WTC11 (cell line): ENCODE measurements at regions not wholly inside any gene's neighbourhood (a gene's known extent, or its start where the extent isn't known, plus 50 kb on each side); places are given as distances from the start of the nearest gene placed in this dataset.

ENCODE experiments used
- CREB1 ChIP-seq: sonication (generic); formaldehyde crosslinking; IDR thresholded peaks from 2 replicates; pipeline ENCODE4 v1.8.0; 2023; ENCODE audit warnings: mild to moderate bottlenecking, missing genetic modification reagents
- FOXP1 ChIP-seq: sonication (generic); formaldehyde crosslinking; IDR thresholded peaks from 2 replicates; pipeline ENCODE4 v1.8.0; 2022; ENCODE audit warnings: missing genetic modification reagents, mild to moderate bottlenecking, moderate library complexity, borderline replicate concordance
- MXD4 ChIP-seq: fragments of 250-450 bp; sonication (Bioruptor Pico); IDR thresholded peaks from 2 replicates; pipeline ENCODE4 v1.8.0; 2021; ENCODE audit warnings: mild to moderate bottlenecking, moderate library complexity, borderline replicate concordance
- NR3C1 ChIP-seq: sonication (generic); formaldehyde crosslinking; conservative IDR thresholded peaks from 2 replicates; pipeline ENCODE4 v1.8.1; 2023; ENCODE audit warnings: low read depth, mild to moderate bottlenecking, missing genetic modification reagents
- ZNF232 ChIP-seq: sonication (generic); formaldehyde crosslinking; IDR thresholded peaks from 2 replicates; pipeline ENCODE4 v1.8.0; 2022; ENCODE audit warnings: mild to moderate bottlenecking, missing genetic modification reagents
- TF ChIP-seq, protein P1 (sequence below): fragments of 200-600 bp; IDR thresholded peaks from 2 replicates; pipeline ENCODE4 v1.8.0; 2022; ENCODE audit warnings: antibody characterized with exemption
- TF ChIP-seq, protein P2 (sequence below): sonication (generic); formaldehyde crosslinking; conservative IDR thresholded peaks from 2 replicates; pipeline ENCODE4 v1.8.1; 2022; ENCODE audit warnings: mild to moderate bottlenecking, missing genetic modification reagents
- TF ChIP-seq, protein P3 (sequence below): sonication (generic); formaldehyde crosslinking; IDR thresholded peaks from 2 replicates; pipeline ENCODE4 v1.8.0; 2022; ENCODE audit warnings: mild to moderate bottlenecking, missing genetic modification reagents
- TF ChIP-seq, protein P4 (sequence below): sonication (generic); formaldehyde crosslinking; IDR thresholded peaks from 2 replicates; pipeline ENCODE4 v1.8.1; 2023; ENCODE audit warnings: mild to moderate bottlenecking, missing genetic modification reagents
- TF ChIP-seq, protein P5 (sequence below): sonication (generic); formaldehyde crosslinking; IDR thresholded peaks from 2 replicates; pipeline ENCODE4 v1.8.1; 2022; ENCODE audit warnings: mild to moderate bottlenecking, moderate library complexity, missing genetic modification reagents

DNA sequence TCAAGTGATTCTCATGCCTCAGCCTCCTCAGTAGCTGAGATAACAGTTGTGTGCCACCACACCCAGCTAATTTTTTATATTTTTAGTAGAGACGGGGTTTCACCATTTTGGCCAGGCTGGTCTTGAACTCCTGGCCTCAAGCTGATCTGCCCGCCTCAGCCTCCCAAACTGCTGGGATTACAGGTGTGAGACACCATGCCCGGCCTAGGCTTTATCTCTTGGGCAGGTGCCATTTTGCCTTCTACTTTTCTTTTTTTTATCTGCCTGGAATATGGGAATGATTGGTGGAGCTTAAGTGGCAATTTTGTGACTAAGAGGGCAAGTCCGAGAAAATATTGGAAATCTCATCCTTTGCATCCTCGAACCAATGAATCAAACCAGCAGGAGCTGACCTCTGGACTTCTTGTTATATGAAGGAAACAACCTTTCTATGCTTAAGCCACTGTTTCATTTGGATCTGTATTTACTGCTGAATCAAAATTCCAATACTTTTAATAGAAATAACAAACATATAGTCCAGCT lies 128.9 kb upstream of the ZNF217 start:
- TF ChIP-seq, protein P1, sequence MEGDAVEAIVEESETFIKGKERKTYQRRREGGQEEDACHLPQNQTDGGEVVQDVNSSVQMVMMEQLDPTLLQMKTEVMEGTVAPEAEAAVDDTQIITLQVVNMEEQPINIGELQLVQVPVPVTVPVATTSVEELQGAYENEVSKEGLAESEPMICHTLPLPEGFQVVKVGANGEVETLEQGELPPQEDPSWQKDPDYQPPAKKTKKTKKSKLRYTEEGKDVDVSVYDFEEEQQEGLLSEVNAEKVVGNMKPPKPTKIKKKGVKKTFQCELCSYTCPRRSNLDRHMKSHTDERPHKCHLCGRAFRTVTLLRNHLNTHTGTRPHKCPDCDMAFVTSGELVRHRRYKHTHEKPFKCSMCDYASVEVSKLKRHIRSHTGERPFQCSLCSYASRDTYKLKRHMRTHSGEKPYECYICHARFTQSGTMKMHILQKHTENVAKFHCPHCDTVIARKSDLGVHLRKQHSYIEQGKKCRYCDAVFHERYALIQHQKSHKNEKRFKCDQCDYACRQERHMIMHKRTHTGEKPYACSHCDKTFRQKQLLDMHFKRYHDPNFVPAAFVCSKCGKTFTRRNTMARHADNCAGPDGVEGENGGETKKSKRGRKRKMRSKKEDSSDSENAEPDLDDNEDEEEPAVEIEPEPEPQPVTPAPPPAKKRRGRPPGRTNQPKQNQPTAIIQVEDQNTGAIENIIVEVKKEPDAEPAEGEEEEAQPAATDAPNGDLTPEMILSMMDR: no peak
- TF ChIP-seq, protein P2, sequence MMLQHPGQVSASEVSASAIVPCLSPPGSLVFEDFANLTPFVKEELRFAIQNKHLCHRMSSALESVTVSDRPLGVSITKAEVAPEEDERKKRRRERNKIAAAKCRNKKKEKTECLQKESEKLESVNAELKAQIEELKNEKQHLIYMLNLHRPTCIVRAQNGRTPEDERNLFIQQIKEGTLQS (CRISPR knock-in tag): no peak
- TF ChIP-seq, protein P3, sequence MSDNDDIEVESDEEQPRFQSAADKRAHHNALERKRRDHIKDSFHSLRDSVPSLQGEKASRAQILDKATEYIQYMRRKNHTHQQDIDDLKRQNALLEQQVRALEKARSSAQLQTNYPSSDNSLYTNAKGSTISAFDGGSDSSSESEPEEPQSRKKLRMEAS: no peak
- TF ChIP-seq, protein P4, sequence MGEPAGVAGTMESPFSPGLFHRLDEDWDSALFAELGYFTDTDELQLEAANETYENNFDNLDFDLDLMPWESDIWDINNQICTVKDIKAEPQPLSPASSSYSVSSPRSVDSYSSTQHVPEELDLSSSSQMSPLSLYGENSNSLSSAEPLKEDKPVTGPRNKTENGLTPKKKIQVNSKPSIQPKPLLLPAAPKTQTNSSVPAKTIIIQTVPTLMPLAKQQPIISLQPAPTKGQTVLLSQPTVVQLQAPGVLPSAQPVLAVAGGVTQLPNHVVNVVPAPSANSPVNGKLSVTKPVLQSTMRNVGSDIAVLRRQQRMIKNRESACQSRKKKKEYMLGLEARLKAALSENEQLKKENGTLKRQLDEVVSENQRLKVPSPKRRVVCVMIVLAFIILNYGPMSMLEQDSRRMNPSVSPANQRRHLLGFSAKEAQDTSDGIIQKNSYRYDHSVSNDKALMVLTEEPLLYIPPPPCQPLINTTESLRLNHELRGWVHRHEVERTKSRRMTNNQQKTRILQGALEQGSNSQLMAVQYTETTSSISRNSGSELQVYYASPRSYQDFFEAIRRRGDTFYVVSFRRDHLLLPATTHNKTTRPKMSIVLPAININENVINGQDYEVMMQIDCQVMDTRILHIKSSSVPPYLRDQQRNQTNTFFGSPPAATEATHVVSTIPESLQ (CRISPR knock-in tag): no peak
- TF ChIP-seq, protein P5, sequence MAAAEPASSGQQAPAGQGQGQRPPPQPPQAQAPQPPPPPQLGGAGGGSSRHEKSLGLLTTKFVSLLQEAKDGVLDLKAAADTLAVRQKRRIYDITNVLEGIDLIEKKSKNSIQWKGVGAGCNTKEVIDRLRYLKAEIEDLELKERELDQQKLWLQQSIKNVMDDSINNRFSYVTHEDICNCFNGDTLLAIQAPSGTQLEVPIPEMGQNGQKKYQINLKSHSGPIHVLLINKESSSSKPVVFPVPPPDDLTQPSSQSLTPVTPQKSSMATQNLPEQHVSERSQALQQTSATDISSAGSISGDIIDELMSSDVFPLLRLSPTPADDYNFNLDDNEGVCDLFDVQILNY (CRISPR knock-in tag): no peak
- no peak for TF ChIP-seq ZNF232 (CRISPR knock-in tag)
- no peak for TF ChIP-seq MXD4
- no peak for TF ChIP-seq NR3C1 (CRISPR knock-in tag)
- no peak for TF ChIP-seq FOXP1 (CRISPR knock-in tag)
- TF ChIP-seq CREB1 (CRISPR knock-in tag): no peak
